HG03457 (cell line): ENCODE measurements at regions not wholly inside any gene's neighbourhood (a gene's known extent, or its start where the extent isn't known, plus 50 kb on each side); places are given as distances from the start of the nearest gene placed in this dataset.
"Not testable (repeated sequence)": the region's sequence is repeated elsewhere in the genome, so short reads cannot be mapped to it uniquely, and the experiment has no call there.

Experiments
- ATAC-seq: cut with Tn5 transposase; IDR thresholded peaks from one replicate; pipeline ENCODE4 v1.9.1; 2021; ENCODE audit warnings: moderate number of reproducible peaks; ENCODE audit not compliant: unreplicated experiment

GRCh38 chr15:70526221-70526973 lies 237.0 kb downstream of the UACA start:
- no peak for ATAC-seq

- no peak for ATAC-seq
These were observed 237.8 kb downstream of the UACA start for GRCh38 chr15:70525551-70525950.

DNA sequence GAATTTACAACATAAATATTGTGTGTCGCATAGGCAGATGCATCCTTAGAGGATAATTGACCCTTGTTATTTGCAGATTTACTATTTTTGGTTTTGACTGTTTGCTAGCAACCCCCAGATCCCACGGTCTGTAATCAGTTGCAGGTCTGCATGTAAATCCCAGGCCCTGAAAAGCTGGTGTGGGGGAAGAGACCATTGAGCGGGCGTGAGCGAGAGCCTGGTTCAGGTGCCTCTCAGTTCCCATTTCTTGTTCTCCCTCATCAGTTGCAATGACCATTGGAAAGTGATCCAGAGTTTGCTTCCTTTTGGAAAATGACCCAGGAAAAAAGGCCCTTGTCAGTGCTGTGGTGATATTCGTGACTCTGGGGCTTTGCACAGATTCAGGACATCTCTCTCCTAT lies 238.9 kb downstream of the UACA start:
- no peak for ATAC-seq

DNA sequence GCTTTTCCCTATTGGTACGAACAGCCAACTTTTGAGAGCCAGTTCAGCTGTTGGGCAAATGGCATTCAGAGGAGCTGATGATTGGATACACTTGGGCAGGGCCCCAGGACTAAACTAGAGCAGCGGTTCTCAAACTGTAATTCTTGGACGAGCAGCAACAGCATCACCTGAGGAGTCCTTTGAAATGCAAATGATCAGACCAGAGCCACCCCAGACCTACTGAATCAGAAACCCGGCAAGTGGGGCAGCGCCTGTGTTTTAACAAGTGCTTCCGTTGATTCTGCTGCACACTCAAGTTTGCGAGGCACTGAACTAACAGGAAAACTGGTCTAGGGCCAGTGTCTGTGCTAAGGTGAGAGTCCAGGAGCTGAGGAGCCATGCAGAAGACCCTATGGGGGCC lies 239.7 kb downstream of the UACA start:
- ATAC-seq, result no peak

DNA sequence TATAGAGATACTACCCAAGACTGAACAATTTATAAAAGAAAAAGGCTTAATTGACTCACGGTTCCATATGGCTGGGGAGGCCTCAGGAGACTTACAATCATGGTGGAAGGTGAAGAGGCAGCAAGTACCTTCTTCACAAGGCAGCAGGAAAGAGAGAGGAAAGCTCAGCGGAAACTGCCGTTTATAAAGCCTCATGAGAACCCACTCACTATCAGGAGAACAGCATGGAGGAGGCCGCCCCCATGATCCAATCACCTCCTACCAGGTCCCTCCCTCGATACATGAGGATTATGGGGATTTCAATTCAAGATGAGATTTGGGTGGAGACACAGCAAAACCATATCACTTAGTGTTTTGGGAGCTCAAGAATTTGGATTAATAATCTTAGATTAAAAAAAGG lies 240.2 kb downstream of the UACA start:
- ATAC-seq, result no peak

DNA sequence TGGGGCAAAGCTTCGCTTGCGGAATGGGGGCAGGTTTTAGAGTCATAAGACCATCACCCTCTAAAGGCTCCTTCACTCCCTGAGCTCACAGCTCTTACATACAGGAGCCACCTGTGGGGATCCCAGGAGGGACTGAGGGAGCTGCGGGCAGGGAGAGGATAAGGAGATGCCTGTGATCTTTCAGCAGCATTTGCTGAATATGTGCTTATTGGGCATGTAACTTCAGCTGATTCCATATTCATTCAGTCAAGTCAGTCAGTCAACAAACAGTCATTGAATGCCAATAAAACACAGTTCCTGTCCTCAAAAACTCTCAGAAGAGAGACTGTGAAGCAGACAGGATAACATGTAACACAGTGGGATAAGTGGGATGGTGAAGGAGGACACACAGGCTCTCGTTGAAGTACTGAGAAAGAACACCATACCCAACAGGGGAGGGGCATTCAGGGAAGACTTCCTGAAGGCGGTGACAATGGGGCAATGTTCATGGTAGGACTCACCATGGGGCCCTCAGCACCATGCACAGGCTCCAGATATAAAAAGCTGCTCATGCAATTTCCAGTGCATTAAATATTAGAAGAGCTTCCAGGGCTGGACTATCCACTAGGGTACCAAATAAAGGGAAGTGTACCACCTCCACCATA lies 240.9 kb downstream of the UACA start:
- ATAC-seq, result no peak

- no peak for ATAC-seq
These were observed 241.6 kb downstream of the UACA start for GRCh38 chr15:70521576-70522322.

DNA sequence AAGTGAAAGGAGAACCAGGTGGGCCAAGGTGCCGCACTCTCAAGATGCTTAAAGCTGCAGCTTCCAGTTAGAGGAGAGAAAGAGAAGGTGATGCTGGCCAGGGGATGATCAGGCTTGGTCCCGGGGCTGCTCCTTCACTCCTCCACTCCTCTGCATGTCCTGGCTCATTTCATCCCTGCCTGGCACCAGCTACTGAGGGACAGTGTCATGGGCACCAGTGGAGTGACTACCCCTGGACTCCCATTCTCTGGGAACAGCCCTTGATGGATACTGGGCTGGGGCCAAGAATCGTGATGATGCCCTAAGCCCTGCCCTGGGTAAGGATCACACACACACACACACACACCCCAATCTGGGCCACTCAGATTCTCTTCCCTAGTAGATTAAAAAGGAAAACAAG lies 243.7 kb downstream of the UACA start:
- no peak for ATAC-seq

- no peak for ATAC-seq
These were observed 244.4 kb downstream of the UACA start for GRCh38 chr15:70519004-70519365.

DNA sequence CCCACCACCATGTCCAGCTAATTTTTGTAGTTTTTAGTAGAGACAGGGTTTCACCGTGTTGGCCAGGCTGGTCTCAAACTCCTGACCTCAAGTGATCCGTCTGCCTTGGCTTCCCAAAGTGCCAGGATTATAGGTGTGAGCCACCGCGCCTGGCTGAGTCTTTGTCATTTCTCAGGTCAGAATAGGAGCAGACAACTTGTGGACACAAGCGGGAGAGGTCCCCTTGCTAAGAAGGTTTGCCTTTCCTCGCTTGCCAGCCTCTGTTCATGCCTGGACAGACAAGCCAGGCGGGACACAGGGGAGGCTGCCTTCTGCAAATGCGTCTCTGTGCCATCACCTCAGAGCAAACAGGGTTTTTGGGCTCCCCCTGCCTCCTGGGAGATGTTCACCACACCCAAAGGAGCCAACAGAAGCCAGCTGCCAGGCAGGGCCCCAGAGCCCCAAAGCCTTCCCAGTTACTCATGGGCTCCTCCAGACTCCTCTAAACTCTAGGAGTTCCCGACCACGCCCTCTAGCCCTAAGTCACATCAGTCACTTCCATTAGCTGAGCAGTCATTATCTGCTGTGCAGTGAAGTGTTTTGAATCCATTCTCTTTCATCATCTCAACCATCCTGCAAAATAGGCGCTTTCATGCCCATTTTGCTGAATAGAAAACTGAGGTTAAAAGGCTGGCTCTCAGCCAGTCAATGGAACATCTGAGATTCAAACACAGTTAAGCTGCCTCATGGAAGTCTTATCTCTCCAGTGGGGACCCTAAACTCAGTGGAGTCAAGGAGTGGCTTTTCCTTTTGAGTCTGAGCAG lies 245.0 kb downstream of the UACA start:
- ATAC-seq, result no peak

DNA sequence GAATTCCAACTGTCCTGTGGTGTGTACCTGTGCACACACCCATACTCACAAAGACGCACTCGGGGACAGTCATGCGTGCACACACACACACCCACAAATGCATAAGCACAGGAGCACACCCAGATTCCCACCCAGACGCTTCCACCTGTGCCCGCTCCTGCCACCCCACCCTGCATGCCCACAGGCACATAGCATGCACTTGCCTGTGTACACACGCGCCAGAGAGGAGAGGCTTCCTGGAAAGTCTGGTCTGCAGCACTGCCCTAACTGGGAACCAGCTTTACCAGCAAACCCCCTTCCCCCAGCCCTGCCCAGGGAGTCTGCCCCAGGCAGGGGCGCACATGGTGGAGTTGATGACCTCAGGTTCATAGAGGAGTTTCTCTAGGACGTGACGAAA lies 246.2 kb downstream of the UACA start:
- ATAC-seq, result no peak

DNA sequence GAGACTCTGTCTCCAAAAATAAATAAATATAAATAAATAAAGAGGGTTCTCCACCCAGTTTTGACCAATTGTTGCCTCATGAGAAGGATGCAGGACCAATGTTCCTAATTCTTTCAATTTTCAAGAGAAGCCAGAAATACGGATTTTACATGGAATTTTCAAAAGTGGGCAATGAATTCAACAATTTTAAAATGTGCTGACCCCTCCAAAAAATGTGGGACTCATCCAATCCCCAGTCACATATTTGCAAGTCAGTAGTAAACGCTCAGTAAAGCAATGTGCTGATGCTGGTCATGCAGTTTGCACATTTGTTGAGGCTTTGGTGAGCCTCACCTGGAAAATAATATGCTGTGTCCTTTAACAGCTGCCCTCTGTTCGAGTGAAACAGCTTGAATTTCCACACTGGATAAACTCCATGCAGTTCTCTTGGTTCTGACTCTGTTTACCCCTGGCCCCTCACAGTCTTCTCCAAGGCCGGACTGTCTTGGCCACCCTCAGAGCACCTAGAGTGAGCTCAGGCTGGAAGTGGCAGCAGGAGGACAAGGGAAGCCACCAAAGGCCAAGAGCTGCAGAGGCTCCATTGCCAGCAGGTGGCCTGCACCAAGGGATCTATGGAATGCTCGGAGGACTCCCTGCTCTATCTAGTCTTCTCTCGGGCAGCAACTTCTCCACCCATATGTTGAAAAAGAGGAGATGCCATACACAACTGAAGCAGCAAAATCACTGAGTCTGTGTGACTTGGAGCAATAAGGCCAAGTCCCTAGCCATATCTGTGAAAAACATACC lies 246.8 kb downstream of the UACA start:
- ATAC-seq, result no peak

DNA sequence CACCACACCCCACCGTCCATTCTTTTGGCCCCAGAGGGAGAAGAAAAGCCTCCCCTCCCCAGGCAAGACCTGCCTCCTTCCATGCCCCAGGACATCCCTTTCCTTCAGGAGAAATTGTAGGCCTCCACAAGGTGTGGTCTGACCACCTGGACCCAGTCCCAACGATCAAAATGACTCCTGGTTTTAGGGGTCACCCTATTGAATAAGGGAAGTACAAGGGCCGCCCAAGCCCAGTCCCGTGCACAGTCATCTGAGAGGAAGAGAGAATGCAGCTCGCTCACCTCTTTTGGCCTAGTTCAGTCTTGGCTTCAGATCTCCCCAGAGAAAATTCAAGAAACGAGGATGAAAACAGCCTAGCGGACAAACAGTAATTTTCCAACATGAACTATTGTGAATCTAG lies 249.1 kb downstream of the UACA start:
- no peak for ATAC-seq

DNA sequence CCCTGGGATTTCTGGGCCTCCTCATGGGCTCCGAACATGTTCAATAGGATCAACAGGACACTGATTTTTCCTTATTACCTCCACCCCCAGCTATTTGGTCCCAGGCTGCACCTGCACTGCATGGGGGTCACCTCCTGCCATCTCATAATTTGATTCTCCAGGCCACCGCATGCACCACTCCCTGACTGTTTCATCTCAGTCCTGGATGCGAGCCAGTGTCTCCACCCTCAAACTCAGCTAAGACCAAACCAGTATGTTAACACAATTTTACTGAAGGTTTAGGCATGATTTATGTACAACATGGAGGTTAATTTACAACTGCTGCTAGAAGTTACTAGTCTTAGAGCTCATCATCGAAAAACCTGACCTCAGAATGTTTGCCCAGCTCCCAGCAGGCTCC lies 249.5 kb downstream of the UACA start:
- ATAC-seq, result no peak

DNA sequence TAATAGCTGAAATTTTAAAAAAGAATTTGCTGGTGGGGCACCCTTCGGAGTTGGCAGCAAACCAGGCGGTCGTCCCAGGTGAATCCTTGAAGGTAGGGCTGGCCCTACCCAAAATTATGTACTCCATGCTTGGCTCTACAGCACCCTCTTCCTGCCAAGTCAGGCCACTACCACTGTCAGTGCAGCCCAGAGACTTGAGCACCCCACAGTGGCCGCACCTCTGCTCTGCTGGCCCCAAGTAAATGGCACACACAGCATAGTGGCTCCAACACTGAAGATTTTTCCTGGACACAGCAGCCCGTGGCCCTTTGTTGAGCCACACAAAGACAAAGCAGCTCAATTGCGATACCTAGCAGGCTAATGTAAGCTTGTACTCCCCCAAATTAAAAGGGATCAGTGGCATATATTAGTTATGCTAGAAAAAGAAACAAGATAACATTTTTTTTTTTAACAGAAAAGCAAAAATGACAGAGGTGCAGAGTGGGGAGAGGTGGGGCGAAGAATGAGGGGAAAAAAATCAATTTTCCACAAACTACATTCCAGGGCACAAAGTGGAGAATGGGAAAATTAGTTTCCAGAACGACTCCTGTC lies 250.5 kb downstream of the UACA start:
- ATAC-seq, result no peak

GRCh38 chr15:70511972-70512587 lies 251.3 kb downstream of the UACA start:
- ATAC-seq, result not testable (repeated sequence)

- no peak for ATAC-seq
These were observed 252.9 kb downstream of the UACA start for GRCh38 chr15:70510433-70510832.

GRCh38 chr15:70509731-70510143 lies 253.6 kb downstream of the UACA start:
- no peak for ATAC-seq

GRCh38 chr15:70509282-70509662 lies 254.1 kb downstream of the UACA start:
- ATAC-seq, result no peak
